B cell (primary cell): ENCODE measurements at regions not wholly inside any gene's neighbourhood (a gene's known extent, or its start where the extent isn't known, plus 50 kb on each side); places are given as distances from the start of the nearest gene placed in this dataset.

Source experiments
- CTCF ChIP-seq: fragments of 200-600 bp; IDR thresholded peaks from one replicate; pipeline ENCODE4 v1.8.0; 2022; ENCODE audit warnings: antibody characterized with exemption, mild to moderate bottlenecking
- EZH2 ChIP-seq: IDR thresholded peaks from 2 replicates; pipeline ENCODE4 v1.6.1; 2012; ENCODE audit warnings: borderline replicate concordance, low read depth, mild to moderate bottlenecking, moderate library complexity, low read length; ENCODE audit not compliant: insufficient read depth, poor library complexity, severe bottlenecking

DNA sequence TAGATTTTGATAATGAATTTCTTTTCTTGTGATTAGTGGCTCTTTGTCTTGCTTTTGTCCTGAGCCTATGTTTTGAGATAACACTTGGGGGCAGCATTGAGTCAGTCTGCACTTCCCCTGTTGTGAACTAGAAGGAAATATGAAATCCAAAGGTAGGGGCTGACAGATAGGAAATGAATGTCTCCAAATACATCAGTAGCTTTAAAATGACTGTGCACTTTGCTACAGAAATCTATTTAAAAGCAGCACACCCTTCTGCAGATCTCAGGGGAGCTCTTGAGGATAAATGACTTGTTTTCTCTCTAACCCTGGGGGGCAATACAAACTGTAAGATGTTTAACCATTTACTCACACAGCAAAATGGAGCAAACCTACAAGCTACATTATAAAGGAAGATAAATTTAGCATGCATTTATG, 176.0 kb upstream of the MYO3A start:
- TF ChIP-seq CTCF (peak; percentile 35), EZH2 (no peak)
